ENCODE measurements at regions not wholly inside any gene's neighbourhood (a gene's known extent, or its start where the extent isn't known, plus 50 kb on each side); places are given as distances from the start of the nearest gene placed in this dataset.
A peak's percentile ranks its signal among the peaks of the same experiment; 100 is the strongest.

- no peaks in the 10 kb centered on the region for H3K79me2 ChIP-seq (ENCODE audit: insufficient read depth, low read depth, low read length)
- no peaks in the 10 kb centered on the region for H3K4me1 ChIP-seq (ENCODE audit: insufficient read depth, low read length, poor library complexity, severe bottlenecking)
- intact Hi-C loops (cut with micrococcal nuclease; ENCODE audit: unreplicated experiment) = no loop called here
- POLR2A ChIA-PET = no interaction called here
- no TSS peak for BruUV-seq (replicated peaks)
- H3K4me3 ChIP-seq (ENCODE audit: low read depth, low read length, poor library complexity, severe bottlenecking) = no peak overlapping the region
- H3K36me3 ChIP-seq (ENCODE audit: insufficient read depth, low read length) = no peaks in the 10 kb centered on the region
- DNase-seq (ENCODE audit: low spot score) = no peak
- no peaks in the 10 kb centered on the region for H4K20me1 ChIP-seq (ENCODE audit: insufficient read depth, low read length)
- no peak overlapping the region for H3K4me2 ChIP-seq (ENCODE audit: low read length)
- H3K9me2 ChIP-seq (ENCODE audit: insufficient read depth, low read length) = no peaks in the 10 kb centered on the region
- H2AFZ ChIP-seq (ENCODE audit: low read length) = no peak overlapping the region
- no peak overlapping the region for H3K27ac ChIP-seq (ENCODE audit: low read depth, low read length, poor library complexity, severe bottlenecking)
- CTCF ChIA-PET (ENCODE audit: unreplicated experiment) = no interaction called here
- no peaks in the 10 kb centered on the region for H3K9me3 ChIP-seq (ENCODE audit: low read length)
- TF ChIP-seq EZH2phosphoT487 (IDR thresholded peaks at IDR 0.05; ENCODE audit: borderline replicate concordance, low read depth, low read length) (no peak), CTCF (conservative IDR thresholded peaks at IDR 0.05; ENCODE audit: low read length) (no peak)
Measured at GRCh38 chr7:95710711-95711110, 61.6 kb upstream of the DYNC1I1 start.

- BruUV-seq (replicated peaks) = no TSS peak
- no peak overlapping the region for H2AFZ ChIP-seq (ENCODE audit: low read length)
- CTCF ChIA-PET (ENCODE audit: unreplicated experiment) = no interaction called here
Measured at GRCh38 chr7:95700917-95701316, 71.4 kb upstream of the DYNC1I1 start.

GRCh38 chr7:95694334-95694733 is 78.0 kb upstream of the DYNC1I1 start:
- Histone ChIP-seq H3K9me3 (ENCODE audit: low read length) (no peaks in the 10 kb centered on the region), H3K4me2 (ENCODE audit: low read length) (no peak overlapping the region), H4K20me1 (ENCODE audit: insufficient read depth, low read length) (no peaks in the 10 kb centered on the region), H3K4me3 (ENCODE audit: low read depth, low read length, poor library complexity, severe bottlenecking) (no peak overlapping the region), H2AFZ (ENCODE audit: low read length) (no peak overlapping the region), H3K27ac (ENCODE audit: low read depth, low read length, poor library complexity, severe bottlenecking) (no peak overlapping the region), H3K4me1 (ENCODE audit: insufficient read depth, low read length, poor library complexity, severe bottlenecking) (no peaks in the 10 kb centered on the region), H3K9me2 (ENCODE audit: insufficient read depth, low read length) (no peaks in the 10 kb centered on the region), H3K36me3 (ENCODE audit: insufficient read depth, low read length) (no peaks in the 10 kb centered on the region), H3K79me2 (ENCODE audit: insufficient read depth, low read depth, low read length) (no peaks in the 10 kb centered on the region)
- DNase-seq (ENCODE audit: low spot score) = no peak
- ChIA-PET CTCF (ENCODE audit: unreplicated experiment) (no interaction called here), POLR2A (interaction anchor here (0.6 to 0.7 kb wide), 2 partner anchors 10 to 1035 kb away, joined by 3 read pairs; no protein-coding TSS in a partner anchor)
- intact Hi-C loops (cut with micrococcal nuclease; ENCODE audit: unreplicated experiment) = no loop called here
- no peak for TF ChIP-seq EZH2phosphoT487 (IDR thresholded peaks at IDR 0.05; ENCODE audit: borderline replicate concordance, low read depth, low read length)
- 0 out of 2 replicates have a peak, but pooled peaks have one; percentile 21 for TF ChIP-seq CTCF (conservative IDR thresholded peaks at IDR 0.05; ENCODE audit: low read length)
- no TSS peak for BruUV-seq (replicated peaks)

More at GRCh38 chr7:95700917-95701316, 71.4 kb upstream of the DYNC1I1 start:
- no peaks in the 10 kb centered on the region for H3K79me2 ChIP-seq (ENCODE audit: insufficient read depth, low read depth, low read length)
- POLR2A ChIA-PET = no interaction called here
- no peaks in the 10 kb centered on the region for H4K20me1 ChIP-seq (ENCODE audit: insufficient read depth, low read length)
- H3K9me2 ChIP-seq (ENCODE audit: insufficient read depth, low read length) = no peaks in the 10 kb centered on the region
- intact Hi-C loops (cut with micrococcal nuclease; ENCODE audit: unreplicated experiment) = no loop called here
- H3K4me3 ChIP-seq (ENCODE audit: low read depth, low read length, poor library complexity, severe bottlenecking) = no peak overlapping the region
- H3K27ac ChIP-seq (ENCODE audit: low read depth, low read length, poor library complexity, severe bottlenecking) = no peak overlapping the region
- no peak overlapping the region for H3K4me2 ChIP-seq (ENCODE audit: low read length)
- no peaks in the 10 kb centered on the region for H3K36me3 ChIP-seq (ENCODE audit: insufficient read depth, low read length)
- H3K9me3 ChIP-seq (ENCODE audit: low read length) = no peaks in the 10 kb centered on the region
- H3K4me1 ChIP-seq (ENCODE audit: insufficient read depth, low read length, poor library complexity, severe bottlenecking) = no peaks in the 10 kb centered on the region
- TF ChIP-seq EZH2phosphoT487 (IDR thresholded peaks at IDR 0.05; ENCODE audit: borderline replicate concordance, low read depth, low read length) (no peak), CTCF (conservative IDR thresholded peaks at IDR 0.05; ENCODE audit: low read length) (no peak)
- no peak for DNase-seq (ENCODE audit: low spot score)

Measured in OCI-LY7 (cell line).